ENCODE measurements at regions not wholly inside any gene's neighbourhood (a gene's known extent, or its start where the extent isn't known, plus 50 kb on each side); places are given as distances from the start of the nearest gene placed in this dataset.
"Not testable (repeated sequence)": the region's sequence is repeated elsewhere in the genome, so short reads cannot be mapped to it uniquely, and the experiment has no call there.

GRCh38 chr2:190005513-190005912 lies 57.0 kb downstream of the MSTN start:
- DNase-seq: no peak

- DNase-seq: no peak
Observed at GRCh38 chr2:189999661-190000060, 62.9 kb downstream of the MSTN start.

GRCh38 chr2:189998665-189999064 lies 63.9 kb downstream of the MSTN start:
- DNase-seq: not testable (repeated sequence)

- no peak for DNase-seq
Observed at GRCh38 chr2:189997016-189997415, 65.5 kb downstream of the MSTN start.

GRCh38 chr2:189995679-189996078 lies 66.8 kb downstream of the MSTN start:
- no peak for DNase-seq

- DNase-seq: no peak
Observed at GRCh38 chr2:189982780-189983394, 79.6 kb downstream of the MSTN start.

GRCh38 chr2:189982087-189982486 lies 80.4 kb downstream of the MSTN start:
- DNase-seq: no peak

- DNase-seq: not testable (repeated sequence)
Observed at GRCh38 chr2:189976488-189976887, 86.0 kb downstream of the MSTN start.

GRCh38 chr2:189960346-189960745 lies 102.2 kb downstream of the MSTN start:
- no peak for DNase-seq

- no peak for DNase-seq
Observed at GRCh38 chr2:189959450-189959849, 103.1 kb downstream of the MSTN start.

- peak; percentile 0 for DNase-seq
Observed at GRCh38 chr2:189954989-189955388, 107.5 kb downstream of the MSTN start.

- no peak for DNase-seq
Observed at GRCh38 chr2:189952536-189953109, 109.9 kb downstream of the MSTN start.

GRCh38 chr2:189951791-189952535 lies 110.6 kb downstream of the MSTN start:
- DNase-seq: no peak

- no peak for DNase-seq
Observed at GRCh38 chr2:189943009-189943408, 119.5 kb downstream of the MSTN start.

GRCh38 chr2:189940913-189941312 lies 121.6 kb downstream of the MSTN start:
- no peak for DNase-seq

- DNase-seq: no peak
Observed at GRCh38 chr2:189937691-189938090, 124.8 kb downstream of the MSTN start.

GRCh38 chr2:189933911-189934399 lies 128.6 kb downstream of the MSTN start:
- DNase-seq: no peak

GRCh38 chr2:189933041-189933440 lies 129.5 kb downstream of the MSTN start:
- DNase-seq: no peak

GRCh38 chr2:189927823-189928222 lies 134.7 kb downstream of the MSTN start:
- DNase-seq: no peak
